Ishikawa (cell line): ENCODE measurements at regions not wholly inside any gene's neighbourhood (a gene's known extent, or its start where the extent isn't known, plus 50 kb on each side); places are given as distances from the start of the nearest gene placed in this dataset.

Experiments
- FOXM1 ChIP-seq: IDR thresholded peaks from 2 replicates; pipeline ENCODE4 v1.6.1; 2012; ENCODE audit warnings: low read depth, borderline replicate concordance
- RAD21 ChIP-seq: IDR thresholded peaks from 2 replicates; pipeline ENCODE4 v1.6.1; 2012; ENCODE audit warnings: low read depth

GRCh38 chr18:38980420-38980819 lies 1414.8 kb upstream of the CELF4 start:
- TF ChIP-seq FOXM1 (no peak), RAD21 (no peak)
